Esophagus muscularis mucosa (tissue), 4 donors: ENCODE measurements at regions not wholly inside any gene's neighbourhood (a gene's known extent, or its start where the extent isn't known, plus 50 kb on each side); places are given as distances from the start of the nearest gene placed in this dataset.

Source experiments
- DNase-seq: peaks from one replicate; pipeline ENCODE4 v3.0.0-alpha.2; 2017; ENCODE audit errors: extremely low spot score
- H3K27ac ChIP-seq, 4 donors: fragments of 200-600 bp; sonication (generic); replicated peaks in 1 of 4; 1 replicate in 3 of 4; 2 replicates in 1 of 4; pipeline ENCODE4 v1.5.1; 2016 to 2019; ENCODE audit warnings: mild to moderate bottlenecking in 1 of 4
- H3K27me3 ChIP-seq, 4 donors: fragments of 200-600 bp; sonication (generic); one replicate each; pipeline versions ENCODE4 v1.5.1 to v1.6.0; 2016 to 2019
- H3K36me3 ChIP-seq, 4 donors: fragments of 200-600 bp; sonication (generic); one replicate each; pipeline ENCODE4 v1.5.1; 2016 to 2019
- H3K4me1 ChIP-seq, 4 donors: fragments of 200-600 bp; sonication (generic); one replicate each; pipeline ENCODE4 v1.5.1; 2016 to 2019
- H3K4me3 ChIP-seq, 4 donors: fragments of 200-600 bp; sonication (generic); 1 replicate in 2 of 4; 2 replicates in 2 of 4; pipeline ENCODE4 v1.5.1; 2016 to 2019; ENCODE audit warnings: mild to moderate bottlenecking in 4 of 4, moderate library complexity in 1 of 4
- H3K9me3 ChIP-seq, 4 donors: fragments of 200-600 bp; sonication (generic); 1 replicate in 3 of 4; 2 replicates in 1 of 4; pipeline ENCODE4 v1.5.1; 2016 to 2019
- CTCF ChIP-seq, 3 experiments: fragments of 200-600 bp in 2 of 3; fragments of 450-650 bp in 1 of 3; sonication (generic) in 2 of 3; IDR thresholded peaks; one replicate each; pipeline ENCODE4 v1.5.1; 2017 to 2019; ENCODE audit warnings: antibody characterized with exemption in 3 of 3, mild to moderate bottlenecking in 2 of 3, moderate library complexity in 1 of 3
- EP300 ChIP-seq: sonication (generic); formaldehyde crosslinking; IDR thresholded peaks from one replicate; pipeline ENCODE4 v1.6.1; 2017; ENCODE audit warnings: antibody characterized with exemption
- POLR2A ChIP-seq: fragments of 450-650 bp; IDR thresholded peaks from one replicate; pipeline ENCODE4 v1.6.1; 2017; ENCODE audit warnings: antibody characterized with exemption, moderate library complexity, mild to moderate bottlenecking, low read depth
- POLR2AphosphoS5 ChIP-seq, 2 donors: sonication (generic); formaldehyde crosslinking; IDR thresholded peaks; one replicate each; pipeline ENCODE4 v1.6.1; 2017; ENCODE audit warnings: antibody characterized with exemption in 2 of 2
- WGBS: methylation state at CpG from one replicate; pipeline ENCODE4 v1.1.5; 2018; 5-methylcytosine and 5-hydroxymethylcytosine counted together
- intact Hi-C: fragments of 100-400 bp; cut with DNase I; formaldehyde crosslinking; loops from one replicate; pipeline ENCODE4 v1.15.1; 2023

GRCh38 chr5:61828856-61829255, 477.1 kb upstream of the KIF2A start:
- H3K4me1 ChIP-seq: no peaks in the 10 kb centered on the region
- H3K36me3 ChIP-seq: no peaks in the 10 kb centered on the region
- H3K27me3 ChIP-seq: no peaks in the 10 kb centered on the region
- no peaks in the 10 kb centered on the region for H3K9me3 ChIP-seq
- no peak overlapping the region for H3K4me3 ChIP-seq
- DNase-seq: peak; percentile 70
- intact Hi-C loops: no loop called here
- H3K27ac ChIP-seq: no peak overlapping the region
- TF ChIP-seq POLR2A (no peak), POLR2AphosphoS5 (IDR thresholded peaks at IDR 0.05) (no peak), EP300 (no peak), CTCF (IDR thresholded peaks at IDR 0.05) (no peak)
- WGBS: 92% methylated on average over 3 of the region's 3 CpGs

- Histone ChIP-seq H3K27me3 (no peaks in the 10 kb centered on the region), H3K4me1 (no peaks in the 10 kb centered on the region), H3K27ac (no peak overlapping the region), H3K4me3 (no peak overlapping the region), H3K36me3 (no peaks in the 10 kb centered on the region), H3K9me3 (no peaks in the 10 kb centered on the region)
- no peak for DNase-seq
- WGBS: no CpG with 5 or more reads among the region's 4 CpGs
- intact Hi-C loops: no loop called here
- TF ChIP-seq POLR2AphosphoS5 (IDR thresholded peaks at IDR 0.05): no peak
- TF ChIP-seq POLR2A: no peak
- TF ChIP-seq EP300: no peak
- TF ChIP-seq CTCF (IDR thresholded peaks at IDR 0.05): no peak
Observed at GRCh38 chr5:61831736-61832135, 474.3 kb upstream of the KIF2A start.

- intact Hi-C loops: no loop called here
- no peaks in the 10 kb centered on the region for H3K27me3 ChIP-seq
- H3K4me3 ChIP-seq: no peak overlapping the region
- no peaks in the 10 kb centered on the region for H3K4me1 ChIP-seq
- no peak for TF ChIP-seq POLR2A
- TF ChIP-seq EP300: no peak
- TF ChIP-seq POLR2AphosphoS5 (IDR thresholded peaks at IDR 0.05): no peak
- no peak for TF ChIP-seq CTCF (IDR thresholded peaks at IDR 0.05)
- H3K9me3 ChIP-seq: no peaks in the 10 kb centered on the region
- no peak for DNase-seq
- no peak overlapping the region for H3K27ac ChIP-seq
- H3K36me3 ChIP-seq: no peaks in the 10 kb centered on the region
Observed at GRCh38 chr5:61837788-61838187, 468.2 kb upstream of the KIF2A start.

GRCh38 chr5:61840361-61840760, 465.6 kb upstream of the KIF2A start:
- no peaks in the 10 kb centered on the region for H3K9me3 ChIP-seq
- no peaks in the 10 kb centered on the region for H3K36me3 ChIP-seq
- no peak for TF ChIP-seq POLR2A
- no peak for TF ChIP-seq POLR2AphosphoS5 (IDR thresholded peaks at IDR 0.05)
- TF ChIP-seq CTCF (IDR thresholded peaks at IDR 0.05): no peak
- TF ChIP-seq EP300: no peak
- H3K27me3 ChIP-seq: no peaks in the 10 kb centered on the region
- intact Hi-C loops: no loop called here
- peak; percentile 8 for DNase-seq
- H3K4me1 ChIP-seq: no peaks in the 10 kb centered on the region
- no peak overlapping the region for H3K4me3 ChIP-seq
- WGBS: 37% methylated on average over 3 of the region's 3 CpGs
- no peak overlapping the region for H3K27ac ChIP-seq

- peak; percentile 24 for DNase-seq
- no peaks in the 10 kb centered on the region for H3K4me1 ChIP-seq
- no peaks in the 10 kb centered on the region for H3K36me3 ChIP-seq
- no peaks in the 10 kb centered on the region for H3K27me3 ChIP-seq
- H3K9me3 ChIP-seq: no peaks in the 10 kb centered on the region
- 80% methylated on average over 1 of the region's 1 CpG for WGBS
- intact Hi-C loops: no loop called here
- no peak overlapping the region for H3K4me3 ChIP-seq
- H3K27ac ChIP-seq: no peak overlapping the region
- no peak for TF ChIP-seq POLR2A
- no peak for TF ChIP-seq EP300
- no peak for TF ChIP-seq CTCF (IDR thresholded peaks at IDR 0.05)
- TF ChIP-seq POLR2AphosphoS5 (IDR thresholded peaks at IDR 0.05): no peak
Observed at GRCh38 chr5:61842840-61843239, 463.2 kb upstream of the KIF2A start.
